ENCODE measurements at regions not wholly inside any gene's neighbourhood (a gene's known extent, or its start where the extent isn't known, plus 50 kb on each side); places are given as distances from the start of the nearest gene placed in this dataset.

DNA sequence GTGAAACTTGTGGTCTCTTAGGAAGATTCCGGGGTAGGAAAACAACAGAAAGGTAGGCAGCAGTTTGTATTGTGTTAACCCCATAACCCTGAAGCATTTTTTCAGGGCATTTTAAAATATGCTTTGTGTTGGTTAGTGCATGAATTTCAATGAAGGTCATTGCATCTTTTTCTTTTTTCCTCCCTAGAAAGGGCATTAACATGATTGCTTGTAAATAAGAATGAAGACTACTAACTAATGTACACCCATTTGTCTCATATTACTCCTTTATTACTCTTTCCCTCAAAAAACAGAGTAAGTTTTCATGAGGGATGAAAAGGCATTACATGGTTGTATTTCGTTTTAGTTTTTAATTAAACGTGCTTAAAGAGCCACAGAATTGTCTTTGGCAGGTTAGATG lies 141.4 kb downstream of the OGFRL1 start:
- no peak for TF ChIP-seq POLR2A (IDR thresholded peaks at IDR 0.05; ENCODE audit: low read depth, low read length)
- TF ChIP-seq JUN (IDR thresholded peaks at IDR 0.05; ENCODE audit: borderline replicate concordance, insufficient read depth, insufficient read length, low read depth), result no peak
- TF ChIP-seq CTCF (IDR thresholded peaks at IDR 0.05; ENCODE audit: extremely low read depth in 1 of 2, insufficient read depth in 1 of 2, low read depth in 1 of 2, low read length in 2 of 2), result no peak
